Uterus (tissue), 2 donors: ENCODE measurements at regions not wholly inside any gene's neighbourhood (a gene's known extent, or its start where the extent isn't known, plus 50 kb on each side); places are given as distances from the start of the nearest gene placed in this dataset.

Source experiments
- CTCF ChIP-seq, 4 experiments: fragments of 200-600 bp in 2 of 4; fragments of 450-650 bp in 2 of 4; sonication (generic) in 2 of 4; IDR thresholded peaks; one replicate each; pipeline ENCODE4 v1.5.1; 2016 to 2019; ENCODE audit warnings: antibody characterized with exemption in 4 of 4, mild to moderate bottlenecking in 2 of 4, moderate library complexity in 1 of 4
- POLR2A ChIP-seq, 2 donors: fragments of 450-650 bp; IDR thresholded peaks; one replicate each; pipeline ENCODE4 v1.6.1; 2016; ENCODE audit warnings: antibody characterized with exemption in 2 of 2, mild to moderate bottlenecking in 1 of 2, moderate library complexity in 1 of 2

GRCh38 chr14:42893183-42893582 is 1286.5 kb downstream of the LRFN5 start:
- no peak for TF ChIP-seq CTCF (IDR thresholded peaks at IDR 0.05)
- no peak for TF ChIP-seq POLR2A (IDR thresholded peaks at IDR 0.05)
